Right lobe of liver (tissue), 4 donors: ENCODE measurements at regions not wholly inside any gene's neighbourhood (a gene's known extent, or its start where the extent isn't known, plus 50 kb on each side); places are given as distances from the start of the nearest gene placed in this dataset.

Experiments
- POLR2A ChIP-seq: fragments of 450-650 bp; IDR thresholded peaks from one replicate; pipeline ENCODE4 v1.6.1; 2017; ENCODE audit warnings: antibody characterized with exemption, mild to moderate bottlenecking
- TF ChIP-seq, protein P1 (sequence below), 4 donors: fragments of 200-600 bp in 3 of 4; fragments of 450-650 bp in 1 of 4; IDR thresholded peaks; one replicate each; pipeline versions ENCODE4 v1.5.1 to v1.8.0; 2016 to 2022; ENCODE audit warnings: antibody characterized with exemption in 4 of 4, mild to moderate bottlenecking in 2 of 4
- donor health status: DM: no; HTN: no; CAD: no.
- donor health status: DM: no; HTN: no; CAD: no.
- donor health status: DM: no; HTN: yes; CAD: no.

DNA sequence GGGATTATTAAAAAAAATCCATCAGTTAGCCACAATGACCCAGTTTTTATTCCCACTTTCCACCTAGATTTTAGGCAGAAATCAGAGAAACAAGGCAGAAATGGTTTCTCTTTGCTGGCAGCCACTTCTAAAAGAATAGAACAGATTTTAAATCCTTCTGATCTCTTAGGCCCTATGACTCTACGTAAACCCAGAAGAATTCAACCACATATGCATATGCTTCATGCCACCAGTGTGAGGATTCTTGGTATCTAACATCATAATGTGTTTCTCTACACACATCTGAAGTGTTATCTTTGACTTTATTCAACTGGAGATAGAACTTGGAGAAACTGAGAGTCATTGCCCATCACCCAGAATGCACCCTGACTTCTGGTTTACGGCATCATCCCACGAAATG, 128.7 kb upstream of the TANK start:
- TF ChIP-seq, protein P1, sequence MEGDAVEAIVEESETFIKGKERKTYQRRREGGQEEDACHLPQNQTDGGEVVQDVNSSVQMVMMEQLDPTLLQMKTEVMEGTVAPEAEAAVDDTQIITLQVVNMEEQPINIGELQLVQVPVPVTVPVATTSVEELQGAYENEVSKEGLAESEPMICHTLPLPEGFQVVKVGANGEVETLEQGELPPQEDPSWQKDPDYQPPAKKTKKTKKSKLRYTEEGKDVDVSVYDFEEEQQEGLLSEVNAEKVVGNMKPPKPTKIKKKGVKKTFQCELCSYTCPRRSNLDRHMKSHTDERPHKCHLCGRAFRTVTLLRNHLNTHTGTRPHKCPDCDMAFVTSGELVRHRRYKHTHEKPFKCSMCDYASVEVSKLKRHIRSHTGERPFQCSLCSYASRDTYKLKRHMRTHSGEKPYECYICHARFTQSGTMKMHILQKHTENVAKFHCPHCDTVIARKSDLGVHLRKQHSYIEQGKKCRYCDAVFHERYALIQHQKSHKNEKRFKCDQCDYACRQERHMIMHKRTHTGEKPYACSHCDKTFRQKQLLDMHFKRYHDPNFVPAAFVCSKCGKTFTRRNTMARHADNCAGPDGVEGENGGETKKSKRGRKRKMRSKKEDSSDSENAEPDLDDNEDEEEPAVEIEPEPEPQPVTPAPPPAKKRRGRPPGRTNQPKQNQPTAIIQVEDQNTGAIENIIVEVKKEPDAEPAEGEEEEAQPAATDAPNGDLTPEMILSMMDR (IDR thresholded peaks at IDR 0.05) = no peak
- TF ChIP-seq POLR2A = no peak
